BLaER1 treated with 17β-estradiol and CSF1 and Interleukin-3, amounts not matched to agents 10 nM and 100 nM (cell line): ENCODE measurements at regions not wholly inside any gene's neighbourhood (a gene's known extent, or its start where the extent isn't known, plus 50 kb on each side); places are given as distances from the start of the nearest gene placed in this dataset.
"Not testable (repeated sequence)": the region's sequence is repeated elsewhere in the genome, so short reads cannot be mapped to it uniquely, and the experiment has no call there.

ENCODE experiments used
- H3K27ac ChIP-seq, 11 experiments: shearing (Covaris generic); formaldehyde crosslinking; 2 replicates each; pipeline ENCODE4 v1.8.1; 2022
- H3K27me3 ChIP-seq, 11 experiments: shearing (Covaris generic); formaldehyde crosslinking; 2 replicates each; pipeline ENCODE4 v1.8.1; 2022
- H3K36me3 ChIP-seq, 11 experiments: shearing (Covaris generic); formaldehyde crosslinking; 2 replicates each; pipeline ENCODE4 v1.8.1; 2022
- H3K4me1 ChIP-seq, 10 experiments: shearing (Covaris generic); formaldehyde crosslinking; 2 replicates each; pipeline ENCODE4 v1.8.1; 2022
- H3K4me2 ChIP-seq, 11 experiments: shearing (Covaris generic); formaldehyde crosslinking; 2 replicates each; pipeline ENCODE4 v1.8.1; 2022
- H3K4me3 ChIP-seq, 10 experiments: shearing (Covaris generic); formaldehyde crosslinking; 2 replicates each; pipeline ENCODE4 v1.8.1; 2022
- H3K9ac ChIP-seq, 11 experiments: shearing (Covaris generic); formaldehyde crosslinking; 2 replicates each; pipeline ENCODE4 v1.8.1; 2022
- H3K9me3 ChIP-seq, 11 experiments: shearing (Covaris generic); formaldehyde crosslinking; replicated peaks in 1 of 11; 2 replicates each; pipeline ENCODE4 v1.8.1; 2022
- H4K20me1 ChIP-seq, 11 experiments: shearing (Covaris generic); formaldehyde crosslinking; 2 replicates each; pipeline ENCODE4 v1.8.1; 2022
- Cebpa-rat ChIP-seq, 11 experiments: shearing (Covaris generic); IDR thresholded peaks; 2 replicates each; pipeline ENCODE4 v1.8.1; 2022

DNA sequence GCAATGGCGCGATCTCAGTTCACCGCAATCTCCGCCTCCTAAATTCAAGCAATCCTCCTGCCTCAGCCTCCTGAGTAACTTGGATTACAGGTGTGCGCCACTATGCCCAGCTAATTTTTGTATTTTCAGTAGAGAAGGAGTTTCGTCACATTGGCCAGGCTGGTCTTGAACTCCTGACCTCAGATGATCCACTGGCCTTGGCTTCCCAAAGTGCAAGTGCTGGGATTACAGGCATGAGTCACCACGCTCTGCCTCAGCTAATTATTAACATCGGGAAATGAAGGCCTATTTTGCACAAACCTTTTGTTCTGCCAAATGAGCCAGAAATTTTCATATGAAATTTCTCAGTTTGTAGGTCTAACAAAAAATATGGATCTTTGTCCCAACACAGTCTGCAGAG is 106.7 kb upstream of the ODAD2 start:
- no peaks in the 10 kb centered on the region for H3K27me3 ChIP-seq
- H3K4me2 ChIP-seq: no peak overlapping the region
- H4K20me1 ChIP-seq: no peaks in the 10 kb centered on the region
- H3K9ac ChIP-seq: no peak overlapping the region
- 0 out of 22 replicates have a peak, but pooled peaks cover 0 to 4% (median 0%) of the 10 kb centered on the region in 11 experiments for H3K36me3 ChIP-seq
- H3K9me3 ChIP-seq: peaks cover 0 to 5% (median 0%) of the 10 kb centered on the region in 11 experiments; a peak in 4 of 22 replicates
- TF ChIP-seq Cebpa-rat (IDR thresholded peaks at IDR 0.05): no peak
- no peak overlapping the region for H3K27ac ChIP-seq
- no peaks in the 10 kb centered on the region for H3K4me1 ChIP-seq
- H3K4me3 ChIP-seq: no peak overlapping the region

DNA sequence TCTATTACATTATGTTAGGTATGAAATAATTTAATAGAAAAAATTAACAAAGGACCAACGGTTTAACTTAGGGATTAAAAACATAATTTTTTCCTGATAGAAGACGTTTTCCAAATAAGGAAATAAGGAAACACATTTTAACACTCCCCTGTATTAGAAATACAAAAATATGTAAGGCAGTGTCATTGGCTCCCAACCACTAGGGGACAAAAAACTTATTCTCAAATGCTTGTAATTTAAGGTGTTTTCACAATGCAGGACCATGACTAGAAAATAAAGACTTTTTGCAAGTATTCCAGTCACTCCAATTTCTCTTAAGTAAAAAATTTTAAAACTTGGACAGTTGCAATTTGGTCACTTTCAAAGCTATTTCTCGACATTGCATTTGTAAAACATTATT is 98.8 kb upstream of the ODAD2 start:
- no peaks in the 10 kb centered on the region for H3K9me3 ChIP-seq
- no peaks in the 10 kb centered on the region for H4K20me1 ChIP-seq
- H3K36me3 ChIP-seq: no peaks in the 10 kb centered on the region
- H3K4me2 ChIP-seq: no peak overlapping the region
- H3K4me1 ChIP-seq: no peaks in the 10 kb centered on the region
- no peaks in the 10 kb centered on the region for H3K27me3 ChIP-seq
- no peak overlapping the region for H3K27ac ChIP-seq
- H3K9ac ChIP-seq: no peak overlapping the region
- TF ChIP-seq Cebpa-rat (IDR thresholded peaks at IDR 0.05): no peak
- H3K4me3 ChIP-seq: no peak overlapping the region

- H3K27ac ChIP-seq: no peak overlapping the region
- H3K4me3 ChIP-seq: no peak overlapping the region
- no peak overlapping the region for H3K9ac ChIP-seq
- no peaks in the 10 kb centered on the region for H3K4me1 ChIP-seq
- no peak overlapping the region for H3K4me2 ChIP-seq
- no peaks in the 10 kb centered on the region for H3K27me3 ChIP-seq
- H3K9me3 ChIP-seq: no peaks in the 10 kb centered on the region
- no peak for TF ChIP-seq Cebpa-rat (IDR thresholded peaks at IDR 0.05)
- no peaks in the 10 kb centered on the region for H4K20me1 ChIP-seq
- H3K36me3 ChIP-seq: no peaks in the 10 kb centered on the region
These were observed 97.0 kb upstream of the ODAD2 start for GRCh38 chr10:28095791-28096378.

GRCh38 chr10:28094121-28094520 is 95.2 kb upstream of the ODAD2 start:
- no peaks in the 10 kb centered on the region for H3K27me3 ChIP-seq
- H3K9ac ChIP-seq: no peak overlapping the region
- TF ChIP-seq Cebpa-rat (IDR thresholded peaks at IDR 0.05): no peak
- H3K4me2 ChIP-seq: no peak overlapping the region
- H3K4me3 ChIP-seq: no peak overlapping the region
- H3K4me1 ChIP-seq: no peaks in the 10 kb centered on the region
- H3K36me3 ChIP-seq: no peaks in the 10 kb centered on the region
- no peaks in the 10 kb centered on the region for H3K9me3 ChIP-seq
- H4K20me1 ChIP-seq: no peaks in the 10 kb centered on the region
- H3K27ac ChIP-seq: no peak overlapping the region

DNA sequence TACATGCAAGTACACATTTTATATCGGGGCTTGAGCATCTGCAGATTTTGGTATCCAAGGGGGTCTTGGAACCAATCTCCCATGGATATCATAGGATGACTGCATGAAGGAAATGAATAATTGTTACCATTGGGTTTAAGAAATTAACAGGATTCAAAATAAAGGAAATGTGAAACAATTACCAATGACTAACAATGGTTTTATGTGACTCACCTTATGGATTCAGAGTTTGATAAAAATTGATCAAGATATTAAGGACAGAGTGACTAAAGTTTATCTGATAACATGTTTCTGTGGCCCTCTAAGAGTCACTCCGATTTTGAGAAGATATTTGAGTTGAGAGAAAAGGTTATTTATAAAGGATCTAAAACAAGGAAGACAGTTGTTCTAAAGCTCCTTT is 93.0 kb upstream of the ODAD2 start:
- no peak for TF ChIP-seq Cebpa-rat (IDR thresholded peaks at IDR 0.05)
- Histone ChIP-seq H3K4me3 (no peak overlapping the region), H3K4me1 (peaks cover 0 to 8% (median 0%) of the 10 kb centered on the region in 10 experiments; a peak in 4 of 20 replicates), H3K9ac (no peak overlapping the region), H3K36me3 (peaks cover 0 to 7% (median 0%) of the 10 kb centered on the region in 11 experiments; a peak in 2 of 22 replicates), H3K9me3 (0 out of 22 replicates have a peak, but pooled peaks cover 0 to 3% (median 0%) of the 10 kb centered on the region in 11 experiments), H3K27me3 (no peaks in the 10 kb centered on the region), H3K27ac (no peak overlapping the region), H3K4me2 (no peak overlapping the region), H4K20me1 (no peaks in the 10 kb centered on the region)

- Histone ChIP-seq H3K9me3 (0 out of 22 replicates have a peak, but pooled peaks cover 0 to 4% (median 0%) of the 10 kb centered on the region in 11 experiments), H4K20me1 (no peaks in the 10 kb centered on the region), H3K4me1 (peaks cover 0 to 8% (median 0%) of the 10 kb centered on the region in 10 experiments; a peak in 4 of 20 replicates), H3K4me2 (no peak overlapping the region), H3K27ac (no peak overlapping the region), H3K27me3 (no peaks in the 10 kb centered on the region), H3K9ac (no peak overlapping the region), H3K36me3 (peaks cover 0 to 8% (median 0%) of the 10 kb centered on the region in 11 experiments; a peak in 4 of 22 replicates), H3K4me3 (no peak overlapping the region)
- TF ChIP-seq Cebpa-rat (IDR thresholded peaks at IDR 0.05): no peak
These were observed 91.6 kb upstream of the ODAD2 start for GRCh38 chr10:28090506-28090905.

- H3K4me1 ChIP-seq: peaks cover 0 to 8% (median 0%) of the 10 kb centered on the region in 10 experiments; a peak in 4 of 20 replicates
- no peak overlapping the region for H3K9ac ChIP-seq
- H3K27me3 ChIP-seq: no peaks in the 10 kb centered on the region
- TF ChIP-seq Cebpa-rat (IDR thresholded peaks at IDR 0.05): no peak
- H3K9me3 ChIP-seq: 0 out of 22 replicates have a peak, but pooled peaks cover 0 to 4% (median 0%) of the 10 kb centered on the region in 11 experiments
- H3K36me3 ChIP-seq: peaks cover 0 to 8% (median 0%) of the 10 kb centered on the region in 11 experiments; a peak in 4 of 22 replicates
- no peak overlapping the region for H3K4me3 ChIP-seq
- no peaks in the 10 kb centered on the region for H4K20me1 ChIP-seq
- no peak overlapping the region for H3K27ac ChIP-seq
- no peak overlapping the region for H3K4me2 ChIP-seq
These were observed 90.6 kb upstream of the ODAD2 start for GRCh38 chr10:28089467-28089866.

DNA sequence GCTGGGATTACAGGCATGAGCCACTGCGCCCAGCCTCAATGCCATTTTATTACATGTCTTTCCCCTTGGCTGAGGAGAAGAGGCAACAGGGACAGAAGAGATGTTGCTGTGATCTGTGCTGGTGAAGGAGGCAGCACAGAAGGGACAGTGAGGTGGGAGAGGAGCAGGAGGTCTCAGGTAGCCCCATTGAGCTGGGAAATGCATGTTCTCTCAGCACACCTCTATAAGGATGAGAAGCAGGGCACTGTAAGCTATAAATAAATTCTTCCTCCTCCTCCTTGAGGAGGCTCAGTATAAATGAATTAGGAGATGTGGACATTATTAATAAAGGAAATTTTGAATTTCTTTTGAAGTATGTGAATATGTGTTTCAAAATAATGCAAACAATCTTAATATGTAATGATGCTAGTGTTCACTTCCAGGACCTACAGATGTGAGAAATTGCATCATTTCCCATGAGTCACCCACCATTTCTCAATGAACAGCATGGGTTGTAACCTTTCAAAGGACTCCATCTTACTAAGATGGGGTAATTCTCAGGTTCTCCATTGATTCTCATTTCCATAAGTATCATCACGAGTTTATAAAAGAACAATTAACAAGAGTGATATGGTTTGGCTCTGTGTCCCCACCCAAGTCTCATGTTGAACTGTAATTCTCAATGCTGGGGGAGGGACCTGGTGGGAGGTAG is 88.9 kb upstream of the ODAD2 start:
- no peaks in the 10 kb centered on the region for H4K20me1 ChIP-seq
- H3K9me3 ChIP-seq: 0 out of 22 replicates have a peak, but pooled peaks cover 0 to 4% (median 0%) of the 10 kb centered on the region in 11 experiments
- H3K27ac ChIP-seq: peak overlapping the region in 6 of 11 experiments; percentile 12 to 54 (median 34); a peak in 6 of 22 replicates
- H3K36me3 ChIP-seq: peaks cover 0 to 8% (median 0%) of the 10 kb centered on the region in 11 experiments; a peak in 4 of 22 replicates
- peak in 2 of 11 experiments; percentile 35 to 57; a peak in 3 of 22 replicates for TF ChIP-seq Cebpa-rat (IDR thresholded peaks at IDR 0.05)
- no peaks in the 10 kb centered on the region for H3K27me3 ChIP-seq
- H3K4me2 ChIP-seq: no peak overlapping the region
- H3K4me3 ChIP-seq: no peak overlapping the region
- peaks cover 0 to 8% (median 0%) of the 10 kb centered on the region in 10 experiments; a peak in 4 of 20 replicates for H3K4me1 ChIP-seq
- H3K9ac ChIP-seq: no peak overlapping the region

- H3K4me2 ChIP-seq, H3K27me3 ChIP-seq, H3K4me3 ChIP-seq, H3K4me1 ChIP-seq, H3K9ac ChIP-seq, H3K36me3 ChIP-seq, H3K27ac ChIP-seq, H3K9me3 ChIP-seq, H4K20me1 ChIP-seq: not testable (repeated sequence)
These were observed 86.9 kb upstream of the ODAD2 start for GRCh38 chr10:28085760-28086159.
